ENCODE measurements at regions not wholly inside any gene's neighbourhood (a gene's known extent, or its start where the extent isn't known, plus 50 kb on each side); places are given as distances from the start of the nearest gene placed in this dataset.
"Not testable (repeated sequence)": the region's sequence is repeated elsewhere in the genome, so short reads cannot be mapped to it uniquely, and the experiment has no call there.

- TF ChIP-seq POLR2AphosphoS5, CTCF (IDR thresholded peaks at IDR 0.05): not testable (repeated sequence)
Observed at GRCh38 chr1:83117030-83117429, 881.9 kb downstream of the TTLL7 start.

Data from suprapubic skin (tissue), 3 donors.